GM21447 (cell line): ENCODE measurements at regions not wholly inside any gene's neighbourhood (a gene's known extent, or its start where the extent isn't known, plus 50 kb on each side); places are given as distances from the start of the nearest gene placed in this dataset.
"Not testable (repeated sequence)": the region's sequence is repeated elsewhere in the genome, so short reads cannot be mapped to it uniquely, and the experiment has no call there.

Experiments
- ATAC-seq: cut with Tn5 transposase; IDR thresholded peaks from one replicate; pipeline ENCODE4 v1.9.1; 2021; ENCODE audit not compliant: unreplicated experiment

GRCh38 chr6:788058-788457 lies 95.1 kb upstream of the EXOC2 start:
- no peak for ATAC-seq

- no peak for ATAC-seq
Observed at GRCh38 chr6:786946-787763, 94.2 kb upstream of the EXOC2 start.

GRCh38 chr6:783966-784735 lies 91.2 kb upstream of the EXOC2 start:
- no peak for ATAC-seq

DNA sequence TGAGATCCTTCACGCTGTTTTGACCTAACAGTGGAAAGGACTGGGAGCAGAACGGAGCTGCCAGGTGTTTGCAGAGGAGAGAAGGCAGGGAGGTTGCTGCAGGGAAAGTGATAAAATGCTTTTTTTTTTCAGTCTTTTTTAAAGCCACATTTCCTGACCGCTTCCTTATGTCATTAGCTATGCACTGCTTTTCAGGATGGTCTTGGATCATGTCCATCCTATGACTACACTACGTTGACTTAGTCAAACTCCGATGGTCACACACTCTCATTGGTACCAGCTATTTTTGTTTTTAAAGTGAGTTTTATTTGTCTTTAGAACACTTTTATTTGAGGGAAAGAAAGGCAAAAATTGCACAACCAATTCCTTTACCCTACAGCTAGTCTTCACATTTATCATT lies 89.2 kb upstream of the EXOC2 start:
- no peak for ATAC-seq

- ATAC-seq, result no peak
Observed at GRCh38 chr6:781350-781961, 88.5 kb upstream of the EXOC2 start.

DNA sequence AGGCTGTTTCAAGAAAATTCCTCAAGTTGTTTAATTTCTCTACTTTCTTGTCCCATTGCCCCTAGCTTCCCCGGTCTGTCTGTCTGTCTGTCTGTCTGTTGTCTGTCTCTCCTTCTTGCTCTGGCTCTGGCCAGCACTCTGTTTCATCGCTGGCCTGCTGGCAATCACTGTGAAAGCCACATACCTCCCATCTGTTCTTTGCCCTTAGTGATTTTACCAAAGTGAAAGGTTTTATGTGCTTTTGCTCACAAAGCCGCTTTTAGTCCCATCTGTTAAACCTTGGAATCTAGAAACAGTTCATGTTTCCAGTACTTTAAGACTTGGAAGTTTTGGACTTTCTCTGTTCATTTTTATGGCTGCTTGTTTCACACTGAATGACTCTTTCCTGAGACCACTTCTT lies 87.8 kb upstream of the EXOC2 start:
- ATAC-seq, result no peak

DNA sequence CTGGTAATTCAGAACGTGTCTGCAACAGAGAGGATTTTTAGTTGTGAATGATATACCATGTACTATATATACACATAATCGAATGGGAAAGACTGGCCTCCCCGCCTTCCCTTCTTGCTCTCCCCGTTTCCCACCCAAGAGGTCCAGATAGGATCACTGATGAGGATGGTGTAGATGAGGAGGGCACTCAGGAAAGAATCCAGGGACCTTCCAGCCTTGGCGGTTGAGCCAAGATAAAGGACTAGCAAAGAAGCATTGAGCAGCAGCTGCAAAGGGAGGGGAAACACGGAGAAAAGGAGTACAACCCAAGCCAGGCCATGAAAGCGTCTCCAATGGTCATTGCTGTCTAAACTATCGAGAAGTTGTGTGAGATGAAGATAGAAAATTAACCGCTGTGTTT lies 84.0 kb upstream of the EXOC2 start:
- ATAC-seq, result no peak

DNA sequence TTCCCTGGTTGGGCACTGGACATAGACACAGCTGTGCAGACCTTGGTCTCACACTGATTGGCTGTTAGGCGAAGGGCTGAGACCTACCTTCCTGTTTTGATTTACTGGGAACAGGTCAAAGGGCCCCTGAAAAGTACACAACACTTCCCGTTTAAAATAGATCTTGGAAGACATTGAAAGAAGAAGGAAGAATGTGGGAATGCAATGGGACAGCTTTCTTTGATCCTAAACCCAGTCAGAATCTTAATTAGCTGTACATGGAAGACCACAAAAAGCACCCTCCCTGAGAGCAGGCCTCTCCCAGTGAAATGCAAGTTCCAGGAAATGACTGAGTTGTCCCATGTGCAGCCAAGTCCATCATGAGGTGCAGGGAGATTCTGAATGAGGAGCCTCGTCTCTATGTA lies 83.6 kb upstream of the EXOC2 start:
- no peak for ATAC-seq

DNA sequence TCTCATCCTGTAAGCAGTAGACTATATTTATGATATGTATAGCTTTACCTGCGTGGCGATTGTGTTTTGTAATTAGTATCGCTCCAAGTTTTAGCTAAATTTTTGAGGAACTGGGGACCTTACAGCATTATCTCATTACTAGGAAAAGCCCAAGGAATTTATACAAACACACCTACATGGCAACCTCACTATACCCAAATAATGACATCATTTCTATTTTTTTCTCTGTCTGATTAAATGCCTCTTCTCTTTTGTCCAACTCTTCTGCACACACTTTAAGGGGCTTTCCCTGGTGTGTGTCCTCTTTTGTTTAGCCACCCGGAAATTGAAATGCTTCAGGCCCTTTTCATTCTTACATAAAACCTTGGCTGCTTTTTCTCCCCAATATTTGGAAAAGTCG lies 82.9 kb upstream of the EXOC2 start:
- no peak for ATAC-seq

GRCh38 chr6:771683-772082 lies 78.7 kb upstream of the EXOC2 start:
- ATAC-seq, result not testable (repeated sequence)

DNA sequence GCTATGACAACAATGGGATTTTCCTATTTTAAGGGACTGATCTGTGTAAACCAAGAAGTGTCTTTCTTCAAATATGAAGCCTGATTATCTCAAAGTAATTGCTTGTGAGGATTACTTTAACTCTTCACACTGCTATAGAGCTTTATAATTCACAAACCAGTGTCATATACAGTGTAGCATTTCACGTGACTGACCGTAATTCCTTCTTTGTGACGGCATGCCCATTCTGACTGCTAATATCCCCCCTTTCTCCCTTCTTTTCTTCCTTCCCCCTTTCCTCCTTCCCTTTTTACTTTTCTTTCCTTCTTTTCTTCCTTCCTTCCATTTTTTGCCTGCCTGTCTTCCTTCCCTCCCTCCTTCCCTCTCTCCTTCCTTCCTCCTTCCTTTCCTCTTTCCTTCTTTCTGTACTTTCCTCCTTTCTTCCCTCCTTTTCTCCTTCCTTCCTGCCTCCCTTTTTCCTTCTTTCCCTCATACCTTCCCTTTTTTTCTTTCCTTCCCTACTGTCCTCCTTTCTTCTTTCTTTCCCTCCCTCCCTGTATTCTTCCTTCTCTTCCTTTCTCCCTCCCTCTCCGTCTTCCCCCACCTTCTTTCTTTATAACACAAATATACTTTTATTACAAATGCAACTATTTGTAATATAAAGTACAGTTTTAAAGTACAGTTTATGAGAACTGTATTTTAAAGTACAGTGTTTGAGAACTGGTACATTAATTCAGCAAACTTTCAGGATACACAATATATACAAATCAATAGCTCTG lies 75.0 kb upstream of the EXOC2 start:
- no peak for ATAC-seq

GRCh38 chr6:766625-767024 lies 73.7 kb upstream of the EXOC2 start:
- ATAC-seq, result no peak

DNA sequence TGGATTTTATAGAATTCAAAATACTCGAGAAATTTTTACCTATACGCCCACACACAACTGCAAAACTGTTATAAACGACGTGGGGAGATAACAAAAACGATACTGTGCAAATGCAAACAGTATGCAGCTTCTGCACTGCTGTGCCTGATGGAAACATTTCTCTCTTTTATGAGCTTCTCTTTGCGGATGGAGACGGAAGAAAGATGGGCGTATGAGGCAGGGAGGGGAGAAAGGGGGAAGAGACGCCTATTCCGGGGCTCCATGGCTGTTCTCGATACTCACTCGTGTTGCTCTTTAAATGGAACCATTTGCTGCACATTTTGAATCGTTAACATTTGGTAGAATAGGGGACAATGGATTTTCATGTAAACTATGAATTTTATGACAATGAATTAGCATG lies 69.1 kb upstream of the EXOC2 start:
- ATAC-seq, result no peak

- no peak for ATAC-seq
Observed at GRCh38 chr6:760982-761955, 68.3 kb upstream of the EXOC2 start.

- ATAC-seq, result no peak
Observed at GRCh38 chr6:759729-760128, 66.8 kb upstream of the EXOC2 start.

DNA sequence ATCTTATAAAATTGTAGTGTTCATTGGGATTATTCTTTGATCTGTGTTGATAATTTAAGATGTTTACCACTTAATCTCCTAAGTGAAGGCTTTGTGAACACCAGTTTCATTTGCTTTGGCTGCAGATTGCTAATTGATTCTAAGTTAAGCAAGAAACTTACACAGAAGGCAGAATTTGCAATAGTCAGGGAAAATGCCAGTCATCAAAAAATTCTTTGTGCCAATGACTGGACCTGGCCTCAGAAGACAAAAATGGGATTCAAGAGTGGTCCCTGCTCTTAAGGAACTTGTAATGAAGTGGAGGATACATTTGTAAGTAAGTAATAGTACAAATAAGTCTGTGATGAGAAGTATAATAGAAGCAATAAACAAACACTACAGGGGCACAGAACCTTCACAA lies 63.3 kb upstream of the EXOC2 start:
- no peak for ATAC-seq

GRCh38 chr6:754202-754601 lies 61.3 kb upstream of the EXOC2 start:
- no peak for ATAC-seq

DNA sequence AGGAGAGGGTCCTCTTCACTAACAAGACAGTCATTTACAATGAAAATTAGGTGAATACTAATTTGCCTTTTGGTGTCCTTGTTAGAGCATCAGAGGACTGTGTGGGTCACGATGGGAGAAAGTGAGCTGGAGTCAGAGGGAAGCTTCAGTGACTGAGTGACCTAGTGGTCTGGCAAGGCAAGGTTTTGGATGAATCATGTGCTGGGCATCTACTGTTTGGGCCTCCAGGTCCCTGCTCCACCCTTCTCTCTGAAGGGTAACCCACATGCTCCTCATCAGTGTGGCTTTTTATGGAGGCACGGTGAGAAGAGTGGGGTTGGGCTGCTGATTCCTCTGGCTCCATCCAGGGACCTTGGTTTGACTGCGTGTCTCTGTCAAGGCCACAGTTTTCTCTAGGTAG lies 60.5 kb upstream of the EXOC2 start:
- no peak for ATAC-seq

DNA sequence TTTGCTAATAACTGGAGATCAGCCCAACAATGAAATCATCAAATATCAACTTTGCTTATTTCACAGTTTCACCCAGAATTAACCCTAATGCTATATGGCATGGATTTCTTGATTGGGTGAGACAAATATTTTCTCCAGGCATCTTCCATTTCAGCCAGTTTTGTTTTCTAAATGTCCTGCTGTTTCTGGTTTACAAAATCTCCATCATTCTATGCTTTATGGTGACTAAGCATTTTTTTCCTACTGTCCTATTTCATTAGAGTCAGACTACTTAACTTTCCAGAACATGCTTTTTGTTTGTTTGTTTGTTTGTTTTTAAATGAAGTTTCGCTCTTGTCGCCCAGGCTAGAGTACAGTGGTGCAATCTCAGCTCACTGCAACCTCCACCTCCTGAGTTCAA lies 59.5 kb upstream of the EXOC2 start:
- ATAC-seq, result no peak

GRCh38 chr6:751765-752164 lies 58.8 kb upstream of the EXOC2 start:
- ATAC-seq, result no peak
